ENCODE measurements at regions not wholly inside any gene's neighbourhood (a gene's known extent, or its start where the extent isn't known, plus 50 kb on each side); places are given as distances from the start of the nearest gene placed in this dataset.

DNA sequence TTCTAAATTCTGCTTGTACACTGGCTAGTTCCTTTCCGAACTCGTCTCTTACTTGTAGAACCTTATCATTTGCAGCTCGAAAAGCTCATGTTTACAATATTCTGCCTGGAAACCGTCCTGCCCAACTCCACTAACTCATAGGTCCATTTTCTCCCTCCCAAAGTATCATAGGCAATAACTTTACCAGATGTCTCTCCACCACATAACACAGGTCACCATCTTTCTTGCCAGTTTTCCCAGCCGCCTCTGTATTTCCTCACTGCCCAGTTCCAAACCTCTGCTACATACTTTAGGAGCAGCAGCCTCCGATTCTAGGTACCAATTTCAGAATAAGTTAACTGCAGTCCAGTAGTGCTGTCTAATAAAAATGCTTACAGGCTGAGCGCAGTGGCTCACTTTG, 259.5 kb downstream of the GLI2 start:
- no peak overlapping the region for H3K4me3 ChIP-seq (ENCODE audit: low read depth, low read length)
- TF ChIP-seq, protein P1, sequence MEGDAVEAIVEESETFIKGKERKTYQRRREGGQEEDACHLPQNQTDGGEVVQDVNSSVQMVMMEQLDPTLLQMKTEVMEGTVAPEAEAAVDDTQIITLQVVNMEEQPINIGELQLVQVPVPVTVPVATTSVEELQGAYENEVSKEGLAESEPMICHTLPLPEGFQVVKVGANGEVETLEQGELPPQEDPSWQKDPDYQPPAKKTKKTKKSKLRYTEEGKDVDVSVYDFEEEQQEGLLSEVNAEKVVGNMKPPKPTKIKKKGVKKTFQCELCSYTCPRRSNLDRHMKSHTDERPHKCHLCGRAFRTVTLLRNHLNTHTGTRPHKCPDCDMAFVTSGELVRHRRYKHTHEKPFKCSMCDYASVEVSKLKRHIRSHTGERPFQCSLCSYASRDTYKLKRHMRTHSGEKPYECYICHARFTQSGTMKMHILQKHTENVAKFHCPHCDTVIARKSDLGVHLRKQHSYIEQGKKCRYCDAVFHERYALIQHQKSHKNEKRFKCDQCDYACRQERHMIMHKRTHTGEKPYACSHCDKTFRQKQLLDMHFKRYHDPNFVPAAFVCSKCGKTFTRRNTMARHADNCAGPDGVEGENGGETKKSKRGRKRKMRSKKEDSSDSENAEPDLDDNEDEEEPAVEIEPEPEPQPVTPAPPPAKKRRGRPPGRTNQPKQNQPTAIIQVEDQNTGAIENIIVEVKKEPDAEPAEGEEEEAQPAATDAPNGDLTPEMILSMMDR (conservative IDR thresholded peaks at IDR 0.05; ENCODE audit: low read depth, low read length) = no peak
- no peak for DNase-seq (ENCODE audit: low read depth)

DNA sequence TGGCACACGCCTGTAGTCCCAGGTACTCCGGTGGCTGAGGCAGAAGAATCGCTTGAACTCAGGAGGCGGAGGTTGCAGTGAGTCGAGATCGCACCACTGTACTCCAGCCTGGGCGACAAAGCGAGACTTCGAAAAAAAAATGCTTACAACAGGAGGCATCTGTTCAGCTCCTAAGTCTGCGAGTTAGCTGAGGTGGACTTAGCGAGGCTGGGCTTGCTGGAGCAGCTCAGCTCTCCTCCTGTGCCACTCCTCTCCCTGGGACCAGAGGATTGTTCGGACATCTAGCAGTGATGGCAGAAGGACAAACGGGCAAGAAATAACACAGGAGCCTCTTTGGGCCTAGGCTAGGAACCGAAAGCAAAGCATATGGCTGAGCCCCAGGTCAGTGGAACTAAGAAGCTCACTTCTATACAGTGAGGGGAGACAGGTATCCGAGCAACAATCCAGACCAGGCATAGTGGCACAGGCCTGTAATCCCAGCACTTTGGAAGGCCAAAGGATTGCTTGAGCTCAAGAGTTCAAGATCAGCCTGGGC, 260.1 kb downstream of the GLI2 start:
- TF ChIP-seq, protein P1 (conservative IDR thresholded peaks at IDR 0.05; ENCODE audit: low read depth, low read length) = no peak
- H3K4me3 ChIP-seq (ENCODE audit: low read depth, low read length) = no peak overlapping the region

DNA sequence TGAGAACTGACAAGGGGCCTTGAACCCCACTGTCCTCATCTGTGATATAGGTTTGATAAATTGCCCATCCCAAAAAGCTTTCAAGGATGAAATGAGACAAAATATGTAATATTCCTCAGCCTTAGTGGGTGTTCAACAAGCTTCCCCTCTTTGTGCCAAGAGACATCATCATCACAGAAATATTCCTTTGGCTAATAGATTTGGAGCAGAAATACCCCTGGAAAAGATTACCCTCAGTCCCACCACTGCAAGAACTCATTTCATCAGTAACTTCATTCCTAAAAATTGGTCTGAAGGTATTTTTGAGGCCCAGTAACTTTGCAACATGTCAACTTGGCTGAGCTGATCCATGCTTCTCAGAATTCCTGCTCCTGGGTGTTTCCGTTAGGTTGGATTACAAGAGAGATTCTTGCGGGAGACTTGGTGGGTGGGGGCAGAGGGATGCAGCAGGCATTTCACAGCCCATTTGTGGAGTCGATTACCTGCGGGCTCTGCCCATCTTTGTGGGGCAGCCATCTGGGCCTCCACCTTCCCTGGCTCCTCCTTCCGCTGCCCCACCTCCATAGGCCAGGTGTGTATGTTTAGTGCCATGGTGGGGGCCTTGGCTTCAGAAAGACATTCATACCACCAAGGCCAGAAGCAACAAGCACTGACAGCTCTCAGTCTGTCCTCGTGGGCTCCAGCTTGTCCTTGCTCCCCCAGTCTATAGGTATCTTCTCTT, 263.9 kb downstream of the GLI2 start:
- no peak for DNase-seq (ENCODE audit: low read depth)
- TF ChIP-seq, protein P1 (conservative IDR thresholded peaks at IDR 0.05; ENCODE audit: low read depth, low read length) = no peak
- no peak overlapping the region for H3K4me3 ChIP-seq (ENCODE audit: low read depth, low read length)

More for the DNA sequence above, 260.1 kb downstream of the GLI2 start:
- DNase-seq (ENCODE audit: low read depth) = no peak

DNA sequence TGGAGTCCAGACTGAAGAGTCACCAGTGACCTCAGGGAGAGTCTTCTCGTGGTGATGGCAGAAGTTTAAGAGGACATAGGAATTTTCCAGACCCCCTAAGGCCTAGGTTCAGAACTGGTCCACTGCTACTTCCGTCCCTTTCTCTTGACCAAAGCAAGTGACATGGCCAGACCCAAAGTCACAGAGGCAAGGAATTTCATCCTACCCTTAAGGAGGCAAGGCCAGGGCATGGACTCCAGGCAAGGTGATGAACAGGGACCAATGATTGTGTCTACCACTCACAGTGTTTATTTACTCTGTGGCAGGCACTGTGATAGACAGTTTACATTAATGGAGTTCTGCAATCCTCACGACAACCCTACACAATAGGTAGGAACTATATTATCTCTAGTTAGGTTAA, 265.1 kb downstream of the GLI2 start:
- no peak for DNase-seq (ENCODE audit: low read depth)
- TF ChIP-seq, protein P1 (conservative IDR thresholded peaks at IDR 0.05; ENCODE audit: low read depth, low read length) = no peak
- no peak overlapping the region for H3K4me3 ChIP-seq (ENCODE audit: low read depth, low read length)

DNA sequence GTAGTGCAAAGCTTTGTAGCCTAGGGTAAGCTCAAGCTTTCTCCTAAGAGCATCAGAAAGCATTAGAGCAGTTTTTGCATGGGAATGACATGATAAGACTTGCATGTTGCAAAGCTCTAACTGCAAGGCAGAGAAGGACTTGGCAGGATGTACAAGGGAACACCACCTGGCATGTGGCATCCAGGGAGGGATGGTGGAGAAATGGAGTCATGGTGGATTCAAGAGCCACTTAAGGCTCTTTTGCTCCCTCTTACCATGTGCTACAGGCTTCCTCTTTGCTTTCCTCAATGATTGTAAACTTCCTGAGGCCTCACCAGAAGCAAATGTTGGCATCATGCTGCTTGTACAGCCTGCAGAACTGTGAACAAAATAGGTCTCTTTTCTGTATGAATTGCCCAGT, 266.0 kb downstream of the GLI2 start:
- TF ChIP-seq, protein P1 (conservative IDR thresholded peaks at IDR 0.05; ENCODE audit: low read depth, low read length) = no peak
- DNase-seq (ENCODE audit: low read depth) = no peak
- H3K4me3 ChIP-seq (ENCODE audit: low read depth, low read length) = no peak overlapping the region

DNA sequence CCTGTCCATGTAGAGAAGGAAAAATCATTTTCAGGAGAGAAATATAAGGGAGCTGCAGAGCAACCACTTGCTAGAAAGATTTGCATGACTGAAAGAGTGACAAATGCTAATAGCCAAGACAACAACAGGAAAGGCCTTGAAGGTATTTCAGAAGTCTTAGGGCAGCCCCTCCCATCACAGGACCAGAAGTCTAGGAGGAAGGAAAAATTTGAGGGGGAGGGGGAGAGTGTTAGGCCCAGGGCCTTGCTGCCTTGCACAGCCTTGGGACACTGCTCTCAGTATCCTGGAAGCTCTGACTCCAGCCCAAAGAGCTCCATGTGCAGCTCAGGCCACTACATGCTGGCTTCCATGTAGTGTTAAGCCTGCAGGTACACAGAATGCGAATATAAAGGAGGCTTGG, 266.9 kb downstream of the GLI2 start:
- TF ChIP-seq, protein P1 (conservative IDR thresholded peaks at IDR 0.05; ENCODE audit: low read depth, low read length) = no peak
- no peak for DNase-seq (ENCODE audit: low read depth)
- no peak overlapping the region for H3K4me3 ChIP-seq (ENCODE audit: low read depth, low read length)

DNA sequence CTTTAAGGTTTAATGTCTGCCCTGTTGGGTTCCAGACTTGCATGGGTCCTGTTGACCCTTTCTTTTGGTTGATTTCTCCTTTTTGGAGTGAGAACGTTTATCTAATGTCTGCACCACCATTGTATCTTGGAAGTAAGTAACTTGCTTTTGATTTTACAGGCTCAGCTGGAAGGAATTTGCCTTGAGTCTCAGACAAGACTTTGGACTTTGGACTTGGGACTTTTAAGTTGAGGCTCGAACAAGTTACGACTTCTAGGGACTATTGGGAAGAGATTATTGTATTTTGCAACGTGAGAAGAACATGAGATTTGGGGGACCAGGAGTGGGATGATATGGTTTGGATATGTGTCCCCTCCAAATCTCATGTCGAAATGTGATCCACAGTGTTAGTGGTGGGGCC, 267.7 kb downstream of the GLI2 start:
- DNase-seq (ENCODE audit: low read depth) = no peak
- TF ChIP-seq, protein P1 (conservative IDR thresholded peaks at IDR 0.05; ENCODE audit: low read depth, low read length) = no peak

More for the DNA sequence above, 267.7 kb downstream of the GLI2 start:
- H3K4me3 ChIP-seq (ENCODE audit: low read depth, low read length) = no peak overlapping the region

Measured in epithelial cell of proximal tubule (primary cell).